NCI-H524 (cell line): ENCODE measurements at regions not wholly inside any gene's neighbourhood (a gene's known extent, or its start where the extent isn't known, plus 50 kb on each side); places are given as distances from the start of the nearest gene placed in this dataset.
"Not testable (repeated sequence)": the region's sequence is repeated elsewhere in the genome, so short reads cannot be mapped to it uniquely, and the experiment has no call there.

Experiments
- DNase-seq, 2 experiments: peaks; one replicate each; lab custom pipeline; 2025; lab: John Stamatoyannopoulos, UW

- DNase-seq = no peak
Observed at GRCh38 chr2:121818546-121818945, 63.1 kb downstream of the TSN start.

- no peak for DNase-seq
Observed at GRCh38 chr2:121819846-121820245, 64.4 kb downstream of the TSN start.

- DNase-seq = no peak
Observed at GRCh38 chr2:121821476-121822158, 66.2 kb downstream of the TSN start.

- DNase-seq = no peak
Observed at GRCh38 chr2:121824264-121824663, 68.8 kb downstream of the TSN start.

- DNase-seq = no peak
Observed at GRCh38 chr2:121825003-121825950, 69.8 kb downstream of the TSN start.

GRCh38 chr2:121826036-121826435 is 70.6 kb downstream of the TSN start:
- no peak for DNase-seq

GRCh38 chr2:121828281-121828731 is 72.9 kb downstream of the TSN start:
- DNase-seq = no peak

- DNase-seq = no peak
Observed at GRCh38 chr2:121830809-121831208, 75.4 kb downstream of the TSN start.

GRCh38 chr2:121831841-121832240 is 76.4 kb downstream of the TSN start:
- DNase-seq = no peak

- DNase-seq = no peak
Observed at GRCh38 chr2:121832412-121833357, 77.2 kb downstream of the TSN start.

- no peak for DNase-seq
Observed at GRCh38 chr2:121833358-121833723, 77.9 kb downstream of the TSN start.

- no peak for DNase-seq
Observed at GRCh38 chr2:121836611-121837010, 81.2 kb downstream of the TSN start.

GRCh38 chr2:121837591-121837990 is 82.1 kb downstream of the TSN start:
- DNase-seq = no peak

- no peak for DNase-seq
Observed at GRCh38 chr2:121838551-121838950, 83.1 kb downstream of the TSN start.

- no peak for DNase-seq
Observed at GRCh38 chr2:121839584-121839983, 84.1 kb downstream of the TSN start.

- no peak for DNase-seq
Observed at GRCh38 chr2:121849236-121849635, 93.8 kb downstream of the TSN start.

GRCh38 chr2:121853149-121853548 is 97.7 kb downstream of the TSN start:
- not testable (repeated sequence) for DNase-seq

GRCh38 chr2:121855510-121855909 is 100.1 kb downstream of the TSN start:
- no peak for DNase-seq

GRCh38 chr2:121856360-121856759 is 100.9 kb downstream of the TSN start:
- no peak for DNase-seq

GRCh38 chr2:121858369-121858768 is 102.9 kb downstream of the TSN start:
- DNase-seq = no peak

GRCh38 chr2:121858847-121859246 is 103.4 kb downstream of the TSN start:
- no peak for DNase-seq
